CD4-positive, alpha-beta T cell (primary cell): ENCODE measurements at regions not wholly inside any gene's neighbourhood (a gene's known extent, or its start where the extent isn't known, plus 50 kb on each side); places are given as distances from the start of the nearest gene placed in this dataset.

Source experiments
- ATAC-seq: fragments of 200-7000 bp; cut with Tn5 transposase; one replicate; pipeline ENCODE4 v1.10.0; 2022; ENCODE audit warnings: mild to moderate bottlenecking; ENCODE audit not compliant: poor library complexity
- CTCF ChIA-PET: fragments of 350-600 bp; sonication (Branson Sonifier 250); formaldehyde crosslinking; loops from one replicate; lab custom pipeline; 2021; ENCODE audit warnings: antibody characterized with exemption, inconsistent platforms; lab: Charles Lee
- POLR2A ChIA-PET: fragments of 350-600 bp; sonication (Branson Sonifier 250); formaldehyde crosslinking; loops from one replicate; lab custom pipeline; 2021; ENCODE audit warnings: antibody characterized with exemption, inconsistent platforms; lab: Charles Lee
- DNase-seq, 14 experiments: peaks; one replicate each; pipeline ENCODE4 v3.0.0-alpha.2; 2013 to 2020; ENCODE audit warnings: mixed read lengths in 2 of 14
- H3K27ac ChIP-seq, 2 donors: one replicate each; pipeline versions ENCODE4 v1.5.1 to v1.7.0; 2013; ENCODE audit warnings: low read length in 2 of 2, low read depth in 1 of 2, mild to moderate bottlenecking in 1 of 2
- H3K27me3 ChIP-seq, 2 experiments: 1 replicate in 1 of 2; 2 replicates in 1 of 2; pipeline versions ENCODE4 v1.6.1 to v1.7.0; 2013; ENCODE audit warnings: low read length in 2 of 2, control low read depth in 1 of 2, mild to moderate bottlenecking in 1 of 2, moderate library complexity in 1 of 2; ENCODE audit not compliant: insufficient read depth in 2 of 2, control insufficient read depth in 1 of 2
- H3K36me3 ChIP-seq: one replicate; pipeline ENCODE4 v1.6.1; 2013; ENCODE audit warnings: low read length, control low read depth; ENCODE audit not compliant: insufficient read depth
- H3K4me1 ChIP-seq: one replicate; pipeline ENCODE4 v1.6.1; 2013; ENCODE audit warnings: low read length, control low read depth; ENCODE audit not compliant: insufficient read depth
- H3K4me3 ChIP-seq: one replicate; pipeline ENCODE4 v1.5.1; 2013; ENCODE audit warnings: mild to moderate bottlenecking, low read length, moderate library complexity
- H3K9me3 ChIP-seq, 2 experiments: 1 replicate in 1 of 2; 2 replicates in 1 of 2; pipeline versions ENCODE4 v1.6.1 to v1.7.0; 2013; ENCODE audit warnings: low read length in 2 of 2, mild to moderate bottlenecking in 2 of 2, control low read depth in 1 of 2, moderate library complexity in 1 of 2; ENCODE audit not compliant: control insufficient read depth in 1 of 2, insufficient read depth in 1 of 2
- H3K27ac Mint-ChIP-seq: one replicate; pipeline ENCODE4 v1.8.0; 2020; ENCODE audit warnings: mixed read lengths
- H3K27me3 Mint-ChIP-seq: one replicate; pipeline ENCODE4 v1.8.0; 2021; ENCODE audit warnings: mixed read lengths
- H3K36me3 Mint-ChIP-seq: one replicate; pipeline ENCODE4 v1.8.0; 2021; ENCODE audit warnings: low read depth, mixed read lengths
- H3K4me1 Mint-ChIP-seq: one replicate; pipeline ENCODE4 v1.8.0; 2021; ENCODE audit warnings: low read depth, mixed read lengths
- H3K4me3 Mint-ChIP-seq: one replicate; pipeline ENCODE4 v1.8.0; 2020; ENCODE audit warnings: mild to moderate bottlenecking, mixed read lengths
- H3K9me3 Mint-ChIP-seq: one replicate; pipeline ENCODE4 v1.8.0; 2020; ENCODE audit warnings: mixed read lengths
- CTCF ChIP-seq: fragments of 200-600 bp; IDR thresholded peaks from one replicate; pipeline ENCODE4 v1.8.0; 2022; ENCODE audit warnings: antibody characterized with exemption, mild to moderate bottlenecking
- intact Hi-C, 2 experiments: fragments of 100-400 bp; cut with DNase I in 1 of 2; cut with micrococcal nuclease in 1 of 2; formaldehyde crosslinking; loops; one replicate each; pipeline versions ENCODE4 v1.15.1 to v1.9.0; 2023 to 2025; cut with DNase I, micrococcal nuclease

- no peak for ATAC-seq
- CTCF ChIA-PET = no interaction called here
Measured at GRCh38 chr5:114250536-114250935, 111.3 kb upstream of the KCNN2 start.

GRCh38 chr5:114252226-114252625, 109.6 kb upstream of the KCNN2 start:
- no peaks in the 10 kb centered on the region for H3K4me1 ChIP-seq
- DNase-seq = no peak
- ATAC-seq = no peak
- no peaks in the 10 kb centered on the region for H3K4me1 Mint-ChIP-seq
- CTCF ChIA-PET = interaction anchor here (0.7 kb wide), 1 partner anchor 556 kb away, joined by 4 read pairs; no protein-coding TSS in a partner anchor
- no peaks in the 10 kb centered on the region for H3K27me3 ChIP-seq
- no peaks in the 10 kb centered on the region for H3K9me3 Mint-ChIP-seq
- no peaks in the 10 kb centered on the region for H3K36me3 Mint-ChIP-seq
- POLR2A ChIA-PET = no interaction called here
- no peaks in the 10 kb centered on the region for H3K36me3 ChIP-seq
- H3K4me3 ChIP-seq = no peak overlapping the region
- H3K27ac ChIP-seq = no peak overlapping the region
- no peak for TF ChIP-seq CTCF
- no peak overlapping the region for H3K27ac Mint-ChIP-seq
- no peaks in the 10 kb centered on the region for H3K9me3 ChIP-seq
- no peaks in the 10 kb centered on the region for H3K27me3 Mint-ChIP-seq
- intact Hi-C loops = no loop called here
- H3K4me3 Mint-ChIP-seq = no peak overlapping the region

More at GRCh38 chr5:114250536-114250935, 111.3 kb upstream of the KCNN2 start:
- Histone ChIP-seq H3K4me3 (no peak overlapping the region), H3K4me1 (no peaks in the 10 kb centered on the region), H3K27ac (no peak overlapping the region), H3K36me3 (no peaks in the 10 kb centered on the region), H3K27me3 (no peaks in the 10 kb centered on the region), H3K9me3 (no peaks in the 10 kb centered on the region)
- H3K36me3 Mint-ChIP-seq = no peaks in the 10 kb centered on the region
- H3K9me3 Mint-ChIP-seq = no peaks in the 10 kb centered on the region
- no peak overlapping the region for H3K4me3 Mint-ChIP-seq
- intact Hi-C loops = no loop called here
- no peak for DNase-seq
- no peaks in the 10 kb centered on the region for H3K4me1 Mint-ChIP-seq
- TF ChIP-seq CTCF = no peak
- no peak overlapping the region for H3K27ac Mint-ChIP-seq
- POLR2A ChIA-PET = no interaction called here
- no peaks in the 10 kb centered on the region for H3K27me3 Mint-ChIP-seq

- peaks cover 0 to 7% of the 10 kb centered on the region in 2 experiments for H3K9me3 ChIP-seq
- ChIA-PET POLR2A (no interaction called here), CTCF (no interaction called here)
- Mint-ChIP-seq H3K9me3 (no peaks in the 10 kb centered on the region), H3K27ac (no peak overlapping the region), H3K4me3 (no peak overlapping the region), H3K36me3 (no peaks in the 10 kb centered on the region), H3K27me3 (no peaks in the 10 kb centered on the region), H3K4me1 (no peaks in the 10 kb centered on the region)
- no peak overlapping the region for H3K27ac ChIP-seq
- intact Hi-C loops = no loop called here
- ATAC-seq (no peak), DNase-seq (no peak)
- H3K27me3 ChIP-seq = no peaks in the 10 kb centered on the region
- H3K4me1 ChIP-seq = no peaks in the 10 kb centered on the region
- TF ChIP-seq CTCF = no peak
- H3K4me3 ChIP-seq = no peak overlapping the region
- H3K36me3 ChIP-seq = no peaks in the 10 kb centered on the region
Measured at GRCh38 chr5:114255260-114255659, 106.6 kb upstream of the KCNN2 start.
